Activated naive CD8-positive, alpha-beta T cell treated with anti-CD3 and anti-CD28 coated beads, Interleukin-2, amount 10 ng/mL, durations not matched to agents 7 days and 5 days (primary cell): ENCODE measurements at regions not wholly inside any gene's neighbourhood (a gene's known extent, or its start where the extent isn't known, plus 50 kb on each side); places are given as distances from the start of the nearest gene placed in this dataset.

Source experiments
- ATAC-seq: fragments of 150-1000 bp; cut with Tn5 transposase; one replicate; pipeline ENCODE4 v1.10.0; 2021; ENCODE audit warnings: low read depth, moderate library complexity
- POLR2A ChIA-PET: fragments of 350-600 bp; sonication (Branson Sonifier 250); formaldehyde crosslinking; loops from one replicate; lab custom pipeline; 2021; ENCODE audit warnings: antibody characterized with exemption; lab: Charles Lee
- DNase-seq: peaks from one replicate; pipeline ENCODE4 v3.0.0; 2021
- H3K27ac Mint-ChIP-seq: one replicate; pipeline ENCODE4 v1.8.0; 2022; ENCODE audit warnings: mild to moderate bottlenecking, mixed read lengths
- H3K27me3 Mint-ChIP-seq: one replicate; pipeline ENCODE4 v1.8.0; 2022; ENCODE audit warnings: mild to moderate bottlenecking, moderate library complexity, mixed read lengths
- H3K36me3 Mint-ChIP-seq: one replicate; pipeline ENCODE4 v1.8.0; 2021; ENCODE audit warnings: mild to moderate bottlenecking, mixed read lengths
- H3K4me1 Mint-ChIP-seq: one replicate; pipeline ENCODE4 v1.8.0; 2021; ENCODE audit warnings: mixed read lengths
- H3K4me3 Mint-ChIP-seq: one replicate; pipeline ENCODE4 v1.8.0; 2022; ENCODE audit warnings: mild to moderate bottlenecking, moderate library complexity, mixed read lengths
- H3K9me3 Mint-ChIP-seq: one replicate; pipeline ENCODE4 v1.8.0; 2021; ENCODE audit warnings: mixed read lengths

- H3K9me3 Mint-ChIP-seq: no peaks in the 10 kb centered on the region
- POLR2A ChIA-PET: no interaction called here
- ATAC-seq: no peak
Measured at GRCh38 chr13:109880371-109881346, 94.3 kb upstream of the IRS2 start.

GRCh38 chr13:109879338-109879737, 93.0 kb upstream of the IRS2 start:
- Mint-ChIP-seq H3K27me3 (no peaks in the 10 kb centered on the region), H3K27ac (no peak overlapping the region), H3K36me3 (no peaks in the 10 kb centered on the region), H3K9me3 (no peaks in the 10 kb centered on the region), H3K4me3 (no peak overlapping the region), H3K4me1 (no peaks in the 10 kb centered on the region)
- POLR2A ChIA-PET: no interaction called here
- ATAC-seq (no peak), DNase-seq (no peak)

More at GRCh38 chr13:109880371-109881346, 94.3 kb upstream of the IRS2 start:
- no peak for DNase-seq
- Mint-ChIP-seq H3K27ac (no peak overlapping the region), H3K4me1 (no peaks in the 10 kb centered on the region), H3K4me3 (no peak overlapping the region), H3K36me3 (no peaks in the 10 kb centered on the region), H3K27me3 (no peaks in the 10 kb centered on the region)

GRCh38 chr13:109877809-109878208, 91.4 kb upstream of the IRS2 start:
- Mint-ChIP-seq H3K36me3 (no peaks in the 10 kb centered on the region), H3K4me1 (no peaks in the 10 kb centered on the region), H3K27me3 (peaks cover 1% of the 10 kb centered on the region), H3K9me3 (no peaks in the 10 kb centered on the region), H3K4me3 (no peak overlapping the region), H3K27ac (no peak overlapping the region)
- no peak for DNase-seq
- POLR2A ChIA-PET: no interaction called here
- no peak for ATAC-seq

- Mint-ChIP-seq H3K4me1 (no peaks in the 10 kb centered on the region), H3K36me3 (no peaks in the 10 kb centered on the region), H3K4me3 (no peak overlapping the region), H3K27ac (no peak overlapping the region), H3K27me3 (peaks cover 1% of the 10 kb centered on the region), H3K9me3 (no peaks in the 10 kb centered on the region)
- POLR2A ChIA-PET: no interaction called here
- ATAC-seq (no peak), DNase-seq (no peak)
Measured at GRCh38 chr13:109875746-109876145, 89.4 kb upstream of the IRS2 start.

- no peak for DNase-seq
- H3K9me3 Mint-ChIP-seq: no peaks in the 10 kb centered on the region
- H3K27ac Mint-ChIP-seq: no peak overlapping the region
- POLR2A ChIA-PET: no interaction called here
- no peaks in the 10 kb centered on the region for H3K4me1 Mint-ChIP-seq
- H3K36me3 Mint-ChIP-seq: no peaks in the 10 kb centered on the region
- no peak overlapping the region for H3K4me3 Mint-ChIP-seq
- no peak for ATAC-seq
- peaks cover 1% of the 10 kb centered on the region for H3K27me3 Mint-ChIP-seq
Measured at GRCh38 chr13:109874484-109875454, 88.4 kb upstream of the IRS2 start.

- H3K4me1 Mint-ChIP-seq: no peaks in the 10 kb centered on the region
- H3K9me3 Mint-ChIP-seq: no peaks in the 10 kb centered on the region
- ATAC-seq (no peak), DNase-seq (no peak)
- H3K36me3 Mint-ChIP-seq: no peaks in the 10 kb centered on the region
- H3K27ac Mint-ChIP-seq: no peak overlapping the region
- POLR2A ChIA-PET: no interaction called here
- H3K27me3 Mint-ChIP-seq: peaks cover 2% of the 10 kb centered on the region
- no peak overlapping the region for H3K4me3 Mint-ChIP-seq
Measured at GRCh38 chr13:109873351-109874123, 87.2 kb upstream of the IRS2 start.

GRCh38 chr13:109872864-109873263, 86.5 kb upstream of the IRS2 start:
- no peak for DNase-seq
- no peaks in the 10 kb centered on the region for H3K36me3 Mint-ChIP-seq
- POLR2A ChIA-PET: no interaction called here
- peaks cover 9% of the 10 kb centered on the region for H3K27me3 Mint-ChIP-seq
- H3K4me3 Mint-ChIP-seq: no peak overlapping the region
- no peak for ATAC-seq
- no peaks in the 10 kb centered on the region for H3K4me1 Mint-ChIP-seq
- no peaks in the 10 kb centered on the region for H3K9me3 Mint-ChIP-seq
- H3K27ac Mint-ChIP-seq: no peak overlapping the region

GRCh38 chr13:109870696-109871370, 84.5 kb upstream of the IRS2 start:
- Mint-ChIP-seq H3K4me1 (no peaks in the 10 kb centered on the region), H3K9me3 (no peaks in the 10 kb centered on the region), H3K27me3 (peaks cover 23% of the 10 kb centered on the region), H3K4me3 (no peak overlapping the region), H3K27ac (no peak overlapping the region), H3K36me3 (no peaks in the 10 kb centered on the region)
- ATAC-seq (no peak), DNase-seq (no peak)
- POLR2A ChIA-PET: no interaction called here

- POLR2A ChIA-PET: no interaction called here
- ATAC-seq: no peak
- no peaks in the 10 kb centered on the region for H3K36me3 Mint-ChIP-seq
- H3K27me3 Mint-ChIP-seq: peaks cover 23% of the 10 kb centered on the region
- no peak for DNase-seq
- no peaks in the 10 kb centered on the region for H3K9me3 Mint-ChIP-seq
- no peak overlapping the region for H3K4me3 Mint-ChIP-seq
- H3K4me1 Mint-ChIP-seq: no peaks in the 10 kb centered on the region
- no peak overlapping the region for H3K27ac Mint-ChIP-seq
Measured at GRCh38 chr13:109870274-109870673, 83.9 kb upstream of the IRS2 start.

GRCh38 chr13:109869312-109870237, 83.2 kb upstream of the IRS2 start:
- peaks cover 25% of the 10 kb centered on the region for H3K27me3 Mint-ChIP-seq
- ATAC-seq (peak; percentile 60), DNase-seq (no peak)
- POLR2A ChIA-PET: no interaction called here
- no peak overlapping the region for H3K27ac Mint-ChIP-seq
- H3K4me3 Mint-ChIP-seq: peak overlapping the region; percentile 37
- H3K9me3 Mint-ChIP-seq: no peaks in the 10 kb centered on the region
- no peaks in the 10 kb centered on the region for H3K36me3 Mint-ChIP-seq
- H3K4me1 Mint-ChIP-seq: no peaks in the 10 kb centered on the region

GRCh38 chr13:109868578-109869311, 82.4 kb upstream of the IRS2 start:
- no peaks in the 10 kb centered on the region for H3K4me1 Mint-ChIP-seq
- no peak for DNase-seq
- POLR2A ChIA-PET: no interaction called here
- no peak for ATAC-seq
- no peak overlapping the region for H3K27ac Mint-ChIP-seq
- no peaks in the 10 kb centered on the region for H3K36me3 Mint-ChIP-seq
- H3K9me3 Mint-ChIP-seq: no peaks in the 10 kb centered on the region
- H3K4me3 Mint-ChIP-seq: no peak overlapping the region
- peaks cover 25% of the 10 kb centered on the region for H3K27me3 Mint-ChIP-seq
